ENCODE measurements at regions not wholly inside any gene's neighbourhood (a gene's known extent, or its start where the extent isn't known, plus 50 kb on each side); places are given as distances from the start of the nearest gene placed in this dataset.

DNA sequence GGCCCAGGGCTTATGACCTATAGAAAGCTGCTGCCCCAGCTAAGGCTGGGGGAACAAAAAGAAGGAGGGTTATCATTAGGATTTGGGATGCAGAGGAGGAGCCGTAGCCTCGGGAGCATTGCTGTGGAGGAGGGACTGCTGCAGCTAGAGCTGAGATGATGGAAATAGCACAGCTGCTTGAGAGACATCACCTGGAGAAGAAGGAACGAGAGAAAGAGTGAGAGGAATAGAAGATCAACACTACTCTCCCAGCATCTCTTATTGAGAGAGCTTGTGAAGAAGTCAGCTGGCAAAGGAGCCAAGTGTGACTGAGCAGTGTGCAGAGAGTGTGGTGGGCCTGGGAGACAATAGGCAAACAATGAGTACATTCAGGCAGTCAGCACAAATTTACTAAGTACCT, 100.7 kb upstream of the PLET1 start:
- TF ChIP-seq, protein P1, sequence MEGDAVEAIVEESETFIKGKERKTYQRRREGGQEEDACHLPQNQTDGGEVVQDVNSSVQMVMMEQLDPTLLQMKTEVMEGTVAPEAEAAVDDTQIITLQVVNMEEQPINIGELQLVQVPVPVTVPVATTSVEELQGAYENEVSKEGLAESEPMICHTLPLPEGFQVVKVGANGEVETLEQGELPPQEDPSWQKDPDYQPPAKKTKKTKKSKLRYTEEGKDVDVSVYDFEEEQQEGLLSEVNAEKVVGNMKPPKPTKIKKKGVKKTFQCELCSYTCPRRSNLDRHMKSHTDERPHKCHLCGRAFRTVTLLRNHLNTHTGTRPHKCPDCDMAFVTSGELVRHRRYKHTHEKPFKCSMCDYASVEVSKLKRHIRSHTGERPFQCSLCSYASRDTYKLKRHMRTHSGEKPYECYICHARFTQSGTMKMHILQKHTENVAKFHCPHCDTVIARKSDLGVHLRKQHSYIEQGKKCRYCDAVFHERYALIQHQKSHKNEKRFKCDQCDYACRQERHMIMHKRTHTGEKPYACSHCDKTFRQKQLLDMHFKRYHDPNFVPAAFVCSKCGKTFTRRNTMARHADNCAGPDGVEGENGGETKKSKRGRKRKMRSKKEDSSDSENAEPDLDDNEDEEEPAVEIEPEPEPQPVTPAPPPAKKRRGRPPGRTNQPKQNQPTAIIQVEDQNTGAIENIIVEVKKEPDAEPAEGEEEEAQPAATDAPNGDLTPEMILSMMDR (IDR thresholded peaks at IDR 0.05 in 2 of 3, conservative IDR thresholded peaks at IDR 0.05 in 1 of 3; ENCODE audit: borderline replicate concordance in 1 of 3, insufficient read depth in 1 of 3, low read depth in 2 of 3, low read length in 2 of 3), result no peak
- TF ChIP-seq ZNF274 (IDR thresholded peaks at IDR 0.05; ENCODE audit: low read depth, low read length), result no peak
- TF ChIP-seq, protein P2, sequence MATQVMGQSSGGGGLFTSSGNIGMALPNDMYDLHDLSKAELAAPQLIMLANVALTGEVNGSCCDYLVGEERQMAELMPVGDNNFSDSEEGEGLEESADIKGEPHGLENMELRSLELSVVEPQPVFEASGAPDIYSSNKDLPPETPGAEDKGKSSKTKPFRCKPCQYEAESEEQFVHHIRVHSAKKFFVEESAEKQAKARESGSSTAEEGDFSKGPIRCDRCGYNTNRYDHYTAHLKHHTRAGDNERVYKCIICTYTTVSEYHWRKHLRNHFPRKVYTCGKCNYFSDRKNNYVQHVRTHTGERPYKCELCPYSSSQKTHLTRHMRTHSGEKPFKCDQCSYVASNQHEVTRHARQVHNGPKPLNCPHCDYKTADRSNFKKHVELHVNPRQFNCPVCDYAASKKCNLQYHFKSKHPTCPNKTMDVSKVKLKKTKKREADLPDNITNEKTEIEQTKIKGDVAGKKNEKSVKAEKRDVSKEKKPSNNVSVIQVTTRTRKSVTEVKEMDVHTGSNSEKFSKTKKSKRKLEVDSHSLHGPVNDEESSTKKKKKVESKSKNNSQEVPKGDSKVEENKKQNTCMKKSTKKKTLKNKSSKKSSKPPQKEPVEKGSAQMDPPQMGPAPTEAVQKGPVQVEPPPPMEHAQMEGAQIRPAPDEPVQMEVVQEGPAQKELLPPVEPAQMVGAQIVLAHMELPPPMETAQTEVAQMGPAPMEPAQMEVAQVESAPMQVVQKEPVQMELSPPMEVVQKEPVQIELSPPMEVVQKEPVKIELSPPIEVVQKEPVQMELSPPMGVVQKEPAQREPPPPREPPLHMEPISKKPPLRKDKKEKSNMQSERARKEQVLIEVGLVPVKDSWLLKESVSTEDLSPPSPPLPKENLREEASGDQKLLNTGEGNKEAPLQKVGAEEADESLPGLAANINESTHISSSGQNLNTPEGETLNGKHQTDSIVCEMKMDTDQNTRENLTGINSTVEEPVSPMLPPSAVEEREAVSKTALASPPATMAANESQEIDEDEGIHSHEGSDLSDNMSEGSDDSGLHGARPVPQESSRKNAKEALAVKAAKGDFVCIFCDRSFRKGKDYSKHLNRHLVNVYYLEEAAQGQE (IDR thresholded peaks at IDR 0.05; ENCODE audit: low read depth), result no peak
- TF ChIP-seq, protein P3, sequence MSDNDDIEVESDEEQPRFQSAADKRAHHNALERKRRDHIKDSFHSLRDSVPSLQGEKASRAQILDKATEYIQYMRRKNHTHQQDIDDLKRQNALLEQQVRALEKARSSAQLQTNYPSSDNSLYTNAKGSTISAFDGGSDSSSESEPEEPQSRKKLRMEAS (IDR thresholded peaks at IDR 0.05), result no peak
- TF ChIP-seq POLR2A (IDR thresholded peaks at IDR 0.05; ENCODE audit: borderline replicate concordance, extremely low read depth, insufficient read depth, insufficient read length), result no peak
- no peak for TF ChIP-seq POLR2AphosphoS5 (IDR thresholded peaks at IDR 0.05; ENCODE audit: low read depth, low read length)
- no peak for TF ChIP-seq SIN3A (IDR thresholded peaks at IDR 0.05; ENCODE audit: low read depth)
- TF ChIP-seq YY1 (IDR thresholded peaks at IDR 0.05; ENCODE audit: extremely low read depth, insufficient replicate concordance, low read depth, low read length), result no peak
- TF ChIP-seq EZH2 (IDR thresholded peaks at IDR 0.05), result no peak
- no peak for TF ChIP-seq EGR1 (IDR thresholded peaks at IDR 0.05; ENCODE audit: low read depth)
- no peak for TF ChIP-seq FOSL1 (IDR thresholded peaks at IDR 0.05; ENCODE audit: low read depth)
- no peak for TF ChIP-seq EZH2phosphoT487 (IDR thresholded peaks at IDR 0.05; ENCODE audit: borderline replicate concordance)
- TF ChIP-seq CEBPB (IDR thresholded peaks at IDR 0.05; ENCODE audit: low read depth), result no peak

All from HCT116 (cell line).